HG02759 (cell line): ENCODE measurements at regions not wholly inside any gene's neighbourhood (a gene's known extent, or its start where the extent isn't known, plus 50 kb on each side); places are given as distances from the start of the nearest gene placed in this dataset.
"Not testable (repeated sequence)": the region's sequence is repeated elsewhere in the genome, so short reads cannot be mapped to it uniquely, and the experiment has no call there.

ENCODE experiments used
- ATAC-seq: cut with Tn5 transposase; IDR thresholded peaks from one replicate; pipeline ENCODE4 v1.9.1; 2021; ENCODE audit warnings: mild to moderate bottlenecking, moderate library complexity; ENCODE audit not compliant: unreplicated experiment

- ATAC-seq: not testable (repeated sequence)
Observed at GRCh38 chr4:12609212-12609875, 874.8 kb downstream of the RAB28 start.

- ATAC-seq: no peak
Observed at GRCh38 chr4:12595986-12596385, 888.2 kb downstream of the RAB28 start.

- no peak for ATAC-seq
Observed at GRCh38 chr4:12595489-12595888, 888.7 kb downstream of the RAB28 start.

GRCh38 chr4:12588582-12588981 is 895.6 kb downstream of the RAB28 start:
- no peak for ATAC-seq

GRCh38 chr4:12586242-12587006 is 897.7 kb downstream of the RAB28 start:
- no peak for ATAC-seq

GRCh38 chr4:12584116-12584875 is 899.8 kb downstream of the RAB28 start:
- no peak for ATAC-seq

GRCh38 chr4:12583275-12583674 is 900.9 kb downstream of the RAB28 start:
- no peak for ATAC-seq

GRCh38 chr4:12580787-12581186 is 903.4 kb downstream of the RAB28 start:
- ATAC-seq: no peak

- ATAC-seq: no peak
Observed at GRCh38 chr4:12579172-12579571, 905.0 kb downstream of the RAB28 start.

- no peak for ATAC-seq
Observed at GRCh38 chr4:12576409-12576808, 907.7 kb downstream of the RAB28 start.

GRCh38 chr4:12573716-12574115 is 910.4 kb downstream of the RAB28 start:
- ATAC-seq: no peak

- no peak for ATAC-seq
Observed at GRCh38 chr4:12562476-12563140, 921.5 kb downstream of the RAB28 start.

- no peak for ATAC-seq
Observed at GRCh38 chr4:12562021-12562420, 922.1 kb downstream of the RAB28 start.

GRCh38 chr4:12555011-12555410 is 929.1 kb downstream of the RAB28 start:
- no peak for ATAC-seq

GRCh38 chr4:12548678-12549077 is 935.5 kb downstream of the RAB28 start:
- no peak for ATAC-seq

- ATAC-seq: no peak
Observed at GRCh38 chr4:12545812-12546211, 938.3 kb downstream of the RAB28 start.

- ATAC-seq: no peak
Observed at GRCh38 chr4:12538162-12538561, 946.0 kb downstream of the RAB28 start.

- ATAC-seq: no peak
Observed at GRCh38 chr4:12534684-12535083, 949.5 kb downstream of the RAB28 start.

GRCh38 chr4:12519426-12519825 is 964.7 kb downstream of the RAB28 start:
- ATAC-seq: no peak

GRCh38 chr4:12507868-12508481 is 976.2 kb downstream of the RAB28 start:
- ATAC-seq: no peak

- ATAC-seq: no peak
Observed at GRCh38 chr4:12500409-12500808, 983.7 kb downstream of the RAB28 start.
